ENCODE measurements at regions not wholly inside any gene's neighbourhood (a gene's known extent, or its start where the extent isn't known, plus 50 kb on each side); places are given as distances from the start of the nearest gene placed in this dataset.

GRCh38 chr10:128879030-128879429 lies 588.0 kb upstream of the MGMT start:
- DNase-seq: no peak

- no peak for DNase-seq
Measured at GRCh38 chr10:128879441-128880140, 587.5 kb upstream of the MGMT start.

- DNase-seq: no peak
Measured at GRCh38 chr10:128880159-128880725, 586.8 kb upstream of the MGMT start.

GRCh38 chr10:128881086-128881485 lies 586.0 kb upstream of the MGMT start:
- DNase-seq: no peak

- peak; percentile 56 for DNase-seq
Measured at GRCh38 chr10:128883231-128884032, 583.6 kb upstream of the MGMT start.

- DNase-seq: no peak
Measured at GRCh38 chr10:128884033-128884425, 583.0 kb upstream of the MGMT start.

GRCh38 chr10:128884496-128885072 lies 582.5 kb upstream of the MGMT start:
- DNase-seq: no peak

GRCh38 chr10:128885573-128886555 lies 581.2 kb upstream of the MGMT start:
- no peak for DNase-seq

- no peak for DNase-seq
Measured at GRCh38 chr10:128887856-128888255, 579.2 kb upstream of the MGMT start.

- DNase-seq: no peak
Measured at GRCh38 chr10:128892005-128892404, 575.0 kb upstream of the MGMT start.

- DNase-seq: no peak
Measured at GRCh38 chr10:128894641-128895040, 572.4 kb upstream of the MGMT start.

GRCh38 chr10:128895473-128895872 lies 571.6 kb upstream of the MGMT start:
- no peak for DNase-seq

GRCh38 chr10:128896116-128896795 lies 570.8 kb upstream of the MGMT start:
- DNase-seq: peak; percentile 97

- DNase-seq: peak; percentile 94
Measured at GRCh38 chr10:128896963-128897362, 570.1 kb upstream of the MGMT start.

GRCh38 chr10:128897401-128898129 lies 569.5 kb upstream of the MGMT start:
- DNase-seq: peak; percentile 85

- no peak for DNase-seq
Measured at GRCh38 chr10:128898133-128898915, 568.7 kb upstream of the MGMT start.

- no peak for DNase-seq
Measured at GRCh38 chr10:128898916-128899195, 568.2 kb upstream of the MGMT start.

- no peak for DNase-seq
Measured at GRCh38 chr10:128900456-128900855, 566.6 kb upstream of the MGMT start.

- DNase-seq: peak; percentile 95
Measured at GRCh38 chr10:128901236-128901635, 565.8 kb upstream of the MGMT start.
